ENCODE measurements at regions not wholly inside any gene's neighbourhood (a gene's known extent, or its start where the extent isn't known, plus 50 kb on each side); places are given as distances from the start of the nearest gene placed in this dataset.

DNA sequence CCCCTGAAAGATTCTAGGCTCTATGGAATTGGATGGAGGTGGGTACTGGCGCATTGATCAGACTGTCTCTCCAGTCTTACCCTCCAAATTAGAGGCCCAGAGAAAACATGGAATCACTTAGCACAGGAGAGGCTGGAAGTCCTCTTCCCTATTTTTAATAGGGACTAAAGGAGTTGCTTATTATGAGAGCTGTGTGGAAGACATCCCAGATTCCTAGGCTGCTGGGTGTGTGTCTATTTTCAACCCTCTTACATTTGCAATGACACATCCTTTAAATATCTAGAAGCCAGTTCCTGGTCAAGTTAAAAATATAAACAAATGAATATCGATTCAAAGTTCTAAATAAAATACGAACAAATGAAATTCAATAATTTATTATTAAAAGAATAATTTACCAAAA lies 58.3 kb upstream of the ARID2 start:
- DNase-seq (ENCODE audit: low spot score) = no peak
- TF ChIP-seq, protein P1, sequence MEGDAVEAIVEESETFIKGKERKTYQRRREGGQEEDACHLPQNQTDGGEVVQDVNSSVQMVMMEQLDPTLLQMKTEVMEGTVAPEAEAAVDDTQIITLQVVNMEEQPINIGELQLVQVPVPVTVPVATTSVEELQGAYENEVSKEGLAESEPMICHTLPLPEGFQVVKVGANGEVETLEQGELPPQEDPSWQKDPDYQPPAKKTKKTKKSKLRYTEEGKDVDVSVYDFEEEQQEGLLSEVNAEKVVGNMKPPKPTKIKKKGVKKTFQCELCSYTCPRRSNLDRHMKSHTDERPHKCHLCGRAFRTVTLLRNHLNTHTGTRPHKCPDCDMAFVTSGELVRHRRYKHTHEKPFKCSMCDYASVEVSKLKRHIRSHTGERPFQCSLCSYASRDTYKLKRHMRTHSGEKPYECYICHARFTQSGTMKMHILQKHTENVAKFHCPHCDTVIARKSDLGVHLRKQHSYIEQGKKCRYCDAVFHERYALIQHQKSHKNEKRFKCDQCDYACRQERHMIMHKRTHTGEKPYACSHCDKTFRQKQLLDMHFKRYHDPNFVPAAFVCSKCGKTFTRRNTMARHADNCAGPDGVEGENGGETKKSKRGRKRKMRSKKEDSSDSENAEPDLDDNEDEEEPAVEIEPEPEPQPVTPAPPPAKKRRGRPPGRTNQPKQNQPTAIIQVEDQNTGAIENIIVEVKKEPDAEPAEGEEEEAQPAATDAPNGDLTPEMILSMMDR (IDR thresholded peaks at IDR 0.05; ENCODE audit: extremely low read depth, missing control alignments) = no peak

DNA sequence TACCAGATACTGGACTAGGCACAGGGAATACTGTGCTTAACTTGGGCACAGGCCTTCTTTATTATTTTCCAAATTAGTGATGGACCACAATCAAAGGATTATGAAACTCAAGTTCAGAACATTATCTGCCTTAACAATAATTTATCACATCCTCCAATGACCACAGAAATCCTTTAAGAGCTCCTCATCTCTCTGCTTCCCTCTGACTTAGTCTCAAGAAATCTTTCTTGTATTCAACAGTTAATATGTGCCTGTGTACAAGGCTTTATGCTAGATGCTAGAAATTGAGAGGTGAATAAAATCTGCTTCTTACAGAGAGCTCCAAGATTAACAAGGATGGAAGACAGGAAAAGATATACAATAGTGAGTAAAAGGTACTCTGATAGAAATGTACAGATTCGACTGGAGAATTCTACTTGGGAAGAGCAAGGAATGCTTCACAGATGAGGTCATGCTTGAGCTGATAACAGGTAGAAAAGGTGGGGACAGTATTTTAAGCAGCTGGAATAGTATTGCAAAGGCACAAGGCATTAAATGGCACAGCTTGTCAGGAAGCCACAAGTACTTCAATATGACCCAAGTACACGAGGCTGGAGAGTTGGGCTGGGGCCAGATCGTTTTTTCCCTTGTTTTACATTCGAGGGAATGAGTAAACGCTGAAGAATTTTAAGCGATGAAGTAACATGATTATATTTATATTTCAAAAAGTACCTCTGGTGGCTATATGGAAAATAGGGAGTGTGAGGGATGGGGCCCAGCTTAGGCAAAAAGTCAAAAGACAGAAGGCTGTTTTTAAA lies 55.1 kb upstream of the ARID2 start:
- TF ChIP-seq, protein P1 (IDR thresholded peaks at IDR 0.05; ENCODE audit: extremely low read depth, missing control alignments) = no peak
- DNase-seq (ENCODE audit: low spot score) = no peak

DNA sequence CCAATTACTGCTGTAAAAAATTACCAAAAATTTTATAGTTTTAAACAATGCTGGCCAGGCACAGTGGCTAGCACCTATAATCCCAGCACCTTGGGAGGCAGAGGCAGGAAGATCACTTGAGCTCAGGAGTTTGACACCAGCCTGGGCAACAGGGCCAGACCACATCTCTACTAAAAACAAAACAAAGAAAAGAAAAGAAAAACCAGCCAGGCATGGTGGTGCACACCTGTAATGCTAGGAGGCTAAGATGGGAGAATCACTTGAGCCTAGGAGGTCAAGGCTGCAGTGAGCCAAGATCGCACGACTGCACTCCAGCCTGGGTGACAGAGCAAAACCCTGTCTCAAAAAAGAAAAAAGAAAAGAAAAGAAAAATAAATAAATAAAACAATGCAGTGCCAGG lies 54.0 kb upstream of the ARID2 start:
- TF ChIP-seq, protein P1 (IDR thresholded peaks at IDR 0.05; ENCODE audit: extremely low read depth, missing control alignments) = no peak
- no peak for DNase-seq (ENCODE audit: low spot score)

All from GM20000 (cell line).